ENCODE measurements at regions not wholly inside any gene's neighbourhood (a gene's known extent, or its start where the extent isn't known, plus 50 kb on each side); places are given as distances from the start of the nearest gene placed in this dataset.

DNA sequence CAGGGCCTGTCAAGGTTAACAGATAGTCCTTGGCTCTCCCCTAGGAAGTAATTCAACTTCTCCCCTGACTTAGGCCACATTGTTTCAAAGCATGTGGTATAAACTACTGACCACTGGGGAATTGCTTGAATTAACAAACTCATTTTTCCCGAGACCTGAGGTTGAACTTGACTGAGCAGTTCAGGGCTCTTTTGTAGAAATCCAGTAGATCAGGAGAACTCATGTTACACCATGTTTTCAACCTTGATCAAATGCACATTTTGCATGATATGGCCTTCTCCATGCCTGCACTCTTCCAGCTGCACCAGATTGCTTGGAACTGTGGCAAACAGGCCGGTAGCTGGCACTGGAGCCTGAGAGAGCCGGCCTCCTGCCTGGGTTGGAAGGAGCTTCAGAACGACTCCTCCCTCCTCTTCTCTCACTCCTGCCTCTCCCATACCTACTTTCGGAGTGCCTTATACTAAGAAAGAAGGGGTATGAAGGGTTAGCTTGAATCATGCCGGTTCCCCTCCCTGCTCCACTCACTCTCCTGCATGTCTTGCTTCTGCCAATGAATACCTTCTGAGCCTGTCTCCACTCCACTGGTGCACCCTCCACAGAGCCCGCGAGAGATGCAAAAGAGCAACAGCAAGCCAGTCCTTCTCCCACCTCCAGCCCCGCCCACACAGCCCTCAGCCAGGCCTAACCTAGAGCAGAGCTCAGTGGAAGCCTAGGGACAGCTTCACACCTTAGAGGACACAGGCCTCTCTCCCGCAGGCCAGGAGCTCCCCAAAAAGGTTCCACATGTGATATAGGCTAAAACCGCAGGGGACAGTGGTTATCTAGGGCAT lies 159.4 kb downstream of the MACROH2A1 start:
- H3K4me3 ChIP-seq (ENCODE audit: low read depth, low read length): no peak overlapping the region
- TF ChIP-seq, protein P1, sequence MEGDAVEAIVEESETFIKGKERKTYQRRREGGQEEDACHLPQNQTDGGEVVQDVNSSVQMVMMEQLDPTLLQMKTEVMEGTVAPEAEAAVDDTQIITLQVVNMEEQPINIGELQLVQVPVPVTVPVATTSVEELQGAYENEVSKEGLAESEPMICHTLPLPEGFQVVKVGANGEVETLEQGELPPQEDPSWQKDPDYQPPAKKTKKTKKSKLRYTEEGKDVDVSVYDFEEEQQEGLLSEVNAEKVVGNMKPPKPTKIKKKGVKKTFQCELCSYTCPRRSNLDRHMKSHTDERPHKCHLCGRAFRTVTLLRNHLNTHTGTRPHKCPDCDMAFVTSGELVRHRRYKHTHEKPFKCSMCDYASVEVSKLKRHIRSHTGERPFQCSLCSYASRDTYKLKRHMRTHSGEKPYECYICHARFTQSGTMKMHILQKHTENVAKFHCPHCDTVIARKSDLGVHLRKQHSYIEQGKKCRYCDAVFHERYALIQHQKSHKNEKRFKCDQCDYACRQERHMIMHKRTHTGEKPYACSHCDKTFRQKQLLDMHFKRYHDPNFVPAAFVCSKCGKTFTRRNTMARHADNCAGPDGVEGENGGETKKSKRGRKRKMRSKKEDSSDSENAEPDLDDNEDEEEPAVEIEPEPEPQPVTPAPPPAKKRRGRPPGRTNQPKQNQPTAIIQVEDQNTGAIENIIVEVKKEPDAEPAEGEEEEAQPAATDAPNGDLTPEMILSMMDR (IDR thresholded peaks at IDR 0.05; ENCODE audit: low read depth, low read length, missing control alignments): no peak
- DNase-seq (ENCODE audit: low read depth): no peak

DNA sequence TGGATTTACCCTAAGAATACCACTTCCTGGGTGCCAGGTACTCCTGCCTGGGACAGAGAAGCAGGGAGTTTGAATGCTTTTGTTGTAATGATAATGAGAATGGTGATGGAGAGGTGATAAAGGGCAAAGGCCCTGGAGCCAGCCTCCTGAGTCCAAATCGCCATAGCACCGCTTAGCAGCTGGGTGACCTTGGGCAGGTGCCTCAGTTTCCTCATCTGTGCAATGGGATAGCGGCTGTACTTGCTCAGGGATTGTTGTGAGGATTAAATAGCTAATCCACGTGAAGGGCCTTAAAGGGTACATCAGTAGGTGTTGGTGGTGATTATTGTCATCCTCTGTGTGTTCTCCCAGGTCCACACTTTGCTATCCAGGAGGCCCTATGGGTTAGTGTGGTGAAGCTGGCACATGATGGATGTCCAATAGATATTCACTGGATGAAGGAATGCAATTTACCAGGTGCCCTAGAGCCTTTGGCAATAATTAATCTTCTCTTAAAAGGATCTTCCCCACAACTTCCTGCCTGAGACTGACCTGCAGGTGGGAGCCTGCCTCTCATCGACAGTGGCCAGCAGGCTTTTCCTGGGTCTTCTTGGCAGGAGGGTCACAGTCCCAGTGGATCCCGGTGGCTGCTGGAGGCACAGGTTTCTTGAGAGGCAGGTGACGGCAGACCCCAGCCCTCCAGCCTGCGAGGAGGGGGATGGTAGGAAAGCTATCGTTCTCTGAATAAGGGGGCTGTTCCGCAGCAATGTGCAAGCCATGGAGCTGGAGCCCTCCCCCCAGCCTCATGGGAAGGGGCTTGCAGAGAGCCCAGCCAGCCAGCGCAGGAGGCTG lies 160.2 kb downstream of the MACROH2A1 start:
- TF ChIP-seq, protein P1 (IDR thresholded peaks at IDR 0.05; ENCODE audit: low read depth, low read length, missing control alignments): no peak
- no peak overlapping the region for H3K4me3 ChIP-seq (ENCODE audit: low read depth, low read length)
- DNase-seq (ENCODE audit: low read depth): no peak

DNA sequence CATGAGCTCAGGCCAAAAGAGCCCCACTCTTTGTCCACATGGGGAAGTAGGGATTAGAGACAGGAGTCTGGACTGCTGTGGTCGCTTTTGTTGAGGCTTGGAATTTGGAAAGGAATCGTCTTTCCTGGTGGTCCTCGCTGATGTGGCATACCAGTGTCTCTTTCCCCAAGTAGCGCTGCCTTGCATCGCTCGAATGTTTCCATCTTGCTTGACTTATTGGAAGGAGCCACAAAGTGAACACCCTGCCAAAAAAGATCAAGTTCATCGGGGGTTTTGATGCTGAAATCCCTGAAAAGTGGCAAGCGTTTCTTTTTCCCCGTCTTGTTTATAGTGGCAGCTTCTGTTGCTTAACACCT lies 161.3 kb downstream of the MACROH2A1 start:
- TF ChIP-seq, protein P1 (IDR thresholded peaks at IDR 0.05; ENCODE audit: low read depth, low read length, missing control alignments): no peak
- DNase-seq (ENCODE audit: low read depth): no peak
- H3K4me3 ChIP-seq (ENCODE audit: low read depth, low read length): no peak overlapping the region

DNA sequence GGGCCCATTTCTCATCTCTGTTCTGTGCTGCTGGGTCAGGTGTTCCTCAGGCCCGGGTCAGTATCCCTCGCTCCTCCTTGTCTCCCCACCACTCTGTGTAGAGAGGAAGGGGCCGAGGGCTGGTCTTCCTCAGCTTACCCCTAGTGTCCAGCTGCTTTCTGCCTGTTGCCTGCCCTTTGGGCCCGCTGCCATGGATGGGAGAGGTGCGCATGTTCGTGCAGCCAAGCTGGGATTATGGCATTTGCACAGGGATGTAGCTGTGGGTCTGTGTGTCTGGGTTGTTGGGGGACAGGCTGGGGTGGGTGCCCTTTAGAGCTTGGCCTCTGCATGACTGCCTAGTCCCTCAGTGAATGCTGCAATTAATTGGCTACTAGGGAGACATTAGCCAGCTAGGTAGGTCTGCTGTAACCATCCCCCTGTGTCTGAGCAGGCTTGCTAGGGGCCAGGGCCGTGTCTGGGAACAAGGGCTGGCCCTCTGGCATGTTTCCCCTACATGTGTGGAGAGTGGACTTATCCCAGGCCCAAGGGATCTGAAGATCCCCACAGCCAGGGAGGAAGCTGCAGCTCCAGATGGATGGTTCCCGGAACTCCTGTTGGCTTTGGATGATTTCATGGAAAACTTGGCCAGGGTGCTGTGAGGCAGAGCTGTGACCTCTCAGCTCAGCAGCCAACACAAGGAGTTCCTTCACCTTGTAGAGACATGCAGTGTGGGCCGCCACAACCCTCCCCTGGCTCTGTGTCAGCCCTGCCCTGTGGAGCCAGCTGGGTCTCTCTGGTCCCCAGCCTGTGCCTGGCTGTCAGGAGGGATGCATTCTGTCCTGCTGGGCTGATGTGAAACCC lies 161.9 kb downstream of the MACROH2A1 start:
- TF ChIP-seq, protein P1 (IDR thresholded peaks at IDR 0.05; ENCODE audit: low read depth, low read length, missing control alignments): no peak
- no peak overlapping the region for H3K4me3 ChIP-seq (ENCODE audit: low read depth, low read length)
- DNase-seq (ENCODE audit: low read depth): no peak

DNA sequence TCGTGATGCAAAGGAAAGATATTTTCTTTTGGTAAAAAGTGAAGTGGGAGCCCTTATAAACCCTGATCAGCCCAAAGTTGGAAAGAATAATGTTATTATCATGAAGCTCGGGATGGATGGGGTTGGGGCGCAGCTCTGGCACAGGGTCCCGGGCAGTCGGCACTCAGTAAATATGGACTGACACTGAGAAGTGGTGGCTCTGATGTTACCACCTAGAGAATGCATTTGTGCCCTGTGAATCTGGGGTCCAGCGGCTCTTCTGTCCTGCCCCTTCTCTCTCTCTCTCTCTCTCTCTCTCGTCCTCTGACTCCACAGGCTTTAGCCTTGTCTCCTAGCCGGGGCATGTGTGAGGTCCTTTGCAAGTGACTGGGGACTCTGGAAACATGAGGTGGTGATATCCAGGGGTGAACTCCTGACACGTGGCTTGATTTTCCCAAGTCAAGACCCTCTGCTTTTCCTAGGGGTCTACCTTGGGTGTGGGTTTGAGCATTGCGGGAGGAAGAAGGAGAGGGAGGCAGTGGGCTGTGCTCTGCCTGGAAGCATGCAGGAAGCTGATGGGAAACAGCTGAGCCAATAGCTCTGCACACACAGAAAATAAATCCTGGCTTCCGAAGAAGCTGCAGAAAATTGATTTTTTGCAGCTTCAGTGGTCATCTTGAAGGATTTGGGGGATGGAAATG lies 162.7 kb downstream of the MACROH2A1 start:
- TF ChIP-seq, protein P1 (IDR thresholded peaks at IDR 0.05; ENCODE audit: low read depth, low read length, missing control alignments): no peak
- no peak overlapping the region for H3K4me3 ChIP-seq (ENCODE audit: low read depth, low read length)
- DNase-seq (ENCODE audit: low read depth): no peak

DNA sequence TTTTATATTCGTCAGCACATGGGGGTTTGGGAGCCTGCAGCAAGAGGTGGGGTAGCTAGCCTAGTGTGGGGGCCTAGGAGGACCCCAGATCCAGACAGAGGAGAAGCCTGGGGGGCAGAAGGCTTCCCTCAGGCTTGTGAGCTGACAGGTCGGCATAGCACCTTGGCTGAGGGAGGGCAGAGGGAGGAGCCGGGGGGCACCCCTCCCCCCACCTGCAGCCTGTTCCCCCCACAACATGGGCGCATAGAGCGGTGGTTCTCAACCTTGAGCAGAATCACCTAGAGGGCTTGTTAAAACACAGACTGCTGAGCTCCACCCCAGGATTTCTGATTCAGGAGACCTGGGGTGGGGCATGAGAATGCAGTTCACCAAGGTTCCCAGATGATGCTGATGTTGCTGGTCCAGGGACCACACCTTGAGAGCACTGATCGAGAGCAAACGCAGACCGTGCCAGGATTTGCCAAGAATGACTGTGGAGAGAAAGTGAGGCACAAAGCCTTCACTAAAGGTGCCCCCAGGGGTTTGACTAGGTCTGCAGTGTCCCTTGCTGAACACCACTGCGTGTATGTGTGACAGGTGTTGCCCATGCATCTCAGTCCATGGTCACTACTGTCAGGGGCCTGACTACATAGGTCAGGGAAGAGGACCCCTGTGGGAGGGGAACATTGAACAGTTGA lies 163.3 kb downstream of the MACROH2A1 start:
- TF ChIP-seq, protein P1 (IDR thresholded peaks at IDR 0.05; ENCODE audit: low read depth, low read length, missing control alignments): no peak
- no peak for DNase-seq (ENCODE audit: low read depth)
- no peak overlapping the region for H3K4me3 ChIP-seq (ENCODE audit: low read depth, low read length)
